ENCODE measurements at regions not wholly inside any gene's neighbourhood (a gene's known extent, or its start where the extent isn't known, plus 50 kb on each side); places are given as distances from the start of the nearest gene placed in this dataset.
"Not testable (repeated sequence)": the region's sequence is repeated elsewhere in the genome, so short reads cannot be mapped to it uniquely, and the experiment has no call there.

DNA sequence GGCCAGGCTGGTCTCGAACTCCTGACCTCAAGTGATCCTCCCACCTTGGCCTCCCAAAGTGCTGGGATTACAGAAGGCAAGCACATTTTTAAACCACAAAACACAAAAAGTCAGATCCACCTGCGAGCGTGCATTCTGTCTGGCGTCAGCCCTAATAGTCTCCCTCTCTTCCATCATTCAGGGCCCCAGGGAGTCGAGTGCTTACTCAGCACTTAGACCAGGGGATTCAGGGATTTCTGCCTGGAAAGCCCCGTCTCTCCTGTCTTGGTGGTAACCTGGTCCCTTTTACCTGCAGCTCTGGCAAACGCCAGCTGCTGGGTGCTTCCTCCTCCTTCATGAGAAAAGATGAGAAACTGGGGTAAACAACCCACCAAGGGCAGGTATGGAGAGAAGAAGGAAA, 443.1 kb downstream of the SOX9 start:
- DNase-seq, result no peak

DNA sequence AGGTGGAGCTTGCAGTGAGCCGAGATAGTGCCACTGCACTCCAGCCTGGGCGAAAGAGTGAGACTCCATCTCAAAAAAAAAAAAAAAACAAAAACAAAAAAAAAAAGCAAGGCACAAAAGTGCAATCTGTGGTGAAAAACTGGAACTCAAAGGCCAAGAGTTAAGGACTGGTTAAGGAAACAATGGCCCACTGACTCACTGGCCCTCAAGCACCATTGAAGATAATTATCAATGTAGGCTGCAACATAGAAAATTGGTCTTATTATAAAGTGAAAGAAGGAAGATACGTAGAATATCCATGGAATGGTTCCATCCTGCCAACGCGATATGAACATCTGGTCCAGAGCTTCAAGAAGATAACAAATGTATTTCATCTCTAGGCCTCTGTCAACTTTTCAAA, 444.2 kb downstream of the SOX9 start:
- DNase-seq, result no peak

- no peak for DNase-seq
These were observed 444.9 kb downstream of the SOX9 start for GRCh38 chr17:72565758-72566157.

- no peak for DNase-seq
These were observed 446.1 kb downstream of the SOX9 start for GRCh38 chr17:72566671-72567484.

DNA sequence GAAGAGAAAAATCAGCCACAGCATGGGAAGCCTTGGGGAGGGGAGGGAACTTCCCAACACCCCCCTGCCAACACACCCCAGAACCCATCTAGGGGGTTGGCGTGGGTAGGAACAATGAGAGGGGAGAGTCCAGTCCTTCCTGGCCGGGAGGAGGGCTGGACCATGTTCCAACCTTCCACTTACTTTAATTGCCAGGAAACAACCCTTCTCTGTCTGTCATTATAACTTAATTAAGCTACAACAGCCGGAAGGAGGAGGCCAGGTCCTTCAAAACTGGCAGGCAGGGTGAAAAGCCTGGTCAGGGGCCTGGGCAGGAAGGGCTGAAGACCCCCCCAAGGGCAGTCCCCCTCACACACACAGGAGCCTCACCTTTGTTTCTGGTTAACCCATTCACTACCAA, 447.0 kb downstream of the SOX9 start:
- no peak for DNase-seq

DNA sequence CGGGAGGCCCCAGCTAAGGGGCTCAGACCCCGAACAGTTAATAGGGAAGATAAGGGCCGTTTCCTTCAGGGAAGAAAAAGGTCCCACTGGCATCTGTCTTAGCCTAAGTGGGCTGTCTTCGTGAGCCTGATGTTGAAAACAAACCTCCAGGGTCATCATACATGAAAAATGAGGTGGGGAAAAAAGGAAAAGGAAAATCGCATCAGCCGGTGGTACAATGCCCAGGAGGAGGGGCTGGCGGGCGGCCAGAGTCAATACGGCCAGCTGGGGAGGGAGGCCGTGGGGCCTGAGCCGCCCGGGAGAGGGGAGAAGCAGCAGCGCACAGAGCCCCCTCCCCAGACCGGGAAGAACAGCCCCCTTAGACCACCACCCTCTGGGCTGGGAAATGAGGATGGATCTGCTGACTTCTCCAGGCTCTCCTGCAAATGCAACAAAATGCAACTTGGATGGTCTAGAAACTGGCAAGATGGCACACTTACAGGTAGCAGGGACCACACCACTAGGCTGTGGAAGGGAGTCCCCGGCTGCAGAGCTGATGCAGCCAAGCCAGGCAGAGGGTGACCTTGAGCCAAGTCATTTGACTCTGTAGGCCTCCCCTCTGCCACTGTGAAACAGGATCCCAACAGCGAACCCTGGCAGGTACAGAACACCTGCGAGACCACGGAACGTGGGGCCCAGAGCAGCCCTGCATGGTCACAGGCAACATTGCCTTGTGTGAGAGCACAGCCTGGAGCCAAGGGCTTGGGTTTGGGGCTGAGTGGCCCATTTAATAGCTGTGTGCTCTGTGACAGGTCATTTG, 448.5 kb downstream of the SOX9 start:
- DNase-seq, result no peak

- no peak for DNase-seq
These were observed 451.1 kb downstream of the SOX9 start for GRCh38 chr17:72571813-72572396.

- DNase-seq, result no peak
These were observed 452.0 kb downstream of the SOX9 start for GRCh38 chr17:72572604-72573491.

DNA sequence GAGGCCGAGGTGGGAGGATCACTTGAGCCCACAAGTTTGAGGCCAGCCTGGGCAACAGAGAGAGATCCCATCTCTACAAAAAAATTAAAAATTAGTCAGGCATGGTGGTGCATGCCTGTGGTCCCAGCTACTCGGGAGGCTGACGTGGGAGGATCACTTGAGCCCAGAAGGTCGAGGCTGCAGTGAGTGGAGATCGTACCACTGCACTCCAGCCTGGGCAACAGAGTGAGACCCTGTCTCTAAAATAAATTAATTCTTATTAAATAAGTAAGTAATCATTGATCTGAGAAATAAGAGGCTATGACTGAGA, 452.6 kb downstream of the SOX9 start:
- DNase-seq, result not testable (repeated sequence)

- no peak for DNase-seq
These were observed 454.1 kb downstream of the SOX9 start for GRCh38 chr17:72574675-72575510.

DNA sequence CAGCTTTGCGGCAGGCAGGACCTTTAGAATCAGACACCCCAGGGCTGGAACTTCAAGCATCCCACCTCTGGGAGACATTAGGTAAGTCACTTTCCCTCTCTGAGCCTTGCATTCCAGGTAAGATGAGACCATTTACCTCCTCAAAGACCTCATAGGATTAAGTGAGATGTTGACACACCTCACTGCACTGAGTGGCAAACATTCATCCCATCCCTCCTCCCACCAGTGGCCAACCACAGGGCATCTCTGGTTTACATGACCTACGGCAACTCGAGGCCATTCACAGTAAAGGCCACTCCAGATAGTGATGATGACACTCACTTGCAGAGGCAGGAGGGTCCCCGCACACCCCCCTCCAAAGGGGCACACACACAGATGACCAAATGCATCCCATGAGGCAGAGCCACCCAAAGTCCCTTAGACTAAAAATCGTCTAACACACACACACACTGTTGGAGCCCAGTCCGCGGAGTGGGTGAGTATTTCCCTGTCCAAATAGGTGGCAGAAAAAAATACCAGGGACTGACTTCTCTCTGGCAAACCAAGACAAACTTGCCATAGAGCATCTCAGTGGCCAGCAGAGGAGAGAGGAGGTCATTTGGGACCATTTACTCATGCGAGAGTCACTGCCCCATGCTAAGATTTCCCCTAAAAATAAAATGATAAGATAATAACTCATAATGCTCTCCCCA, 454.9 kb downstream of the SOX9 start:
- DNase-seq, result no peak

DNA sequence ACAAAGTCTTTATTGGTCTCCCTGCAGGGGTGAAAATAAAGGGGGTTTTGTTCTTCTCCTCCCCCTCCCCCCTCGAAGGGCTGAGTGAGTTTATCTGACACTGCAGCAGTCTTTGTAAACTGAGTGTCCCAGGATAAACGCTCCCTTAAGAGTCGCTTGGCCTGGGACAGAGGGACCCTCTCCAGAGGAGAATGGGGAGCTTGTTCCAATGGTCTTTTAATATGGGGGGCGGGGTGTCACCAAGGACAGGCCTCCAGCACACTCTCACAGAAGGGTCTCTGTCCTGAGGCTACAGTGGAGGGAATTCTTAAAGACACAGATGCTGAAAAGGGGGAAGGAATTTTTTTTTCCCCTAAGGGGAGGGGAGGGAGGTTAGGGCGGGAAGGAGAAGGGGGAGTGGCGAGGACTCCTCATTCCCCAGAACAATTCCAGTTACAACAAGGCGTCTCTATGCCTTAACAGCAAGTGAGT, 455.5 kb downstream of the SOX9 start:
- no peak for DNase-seq

DNA sequence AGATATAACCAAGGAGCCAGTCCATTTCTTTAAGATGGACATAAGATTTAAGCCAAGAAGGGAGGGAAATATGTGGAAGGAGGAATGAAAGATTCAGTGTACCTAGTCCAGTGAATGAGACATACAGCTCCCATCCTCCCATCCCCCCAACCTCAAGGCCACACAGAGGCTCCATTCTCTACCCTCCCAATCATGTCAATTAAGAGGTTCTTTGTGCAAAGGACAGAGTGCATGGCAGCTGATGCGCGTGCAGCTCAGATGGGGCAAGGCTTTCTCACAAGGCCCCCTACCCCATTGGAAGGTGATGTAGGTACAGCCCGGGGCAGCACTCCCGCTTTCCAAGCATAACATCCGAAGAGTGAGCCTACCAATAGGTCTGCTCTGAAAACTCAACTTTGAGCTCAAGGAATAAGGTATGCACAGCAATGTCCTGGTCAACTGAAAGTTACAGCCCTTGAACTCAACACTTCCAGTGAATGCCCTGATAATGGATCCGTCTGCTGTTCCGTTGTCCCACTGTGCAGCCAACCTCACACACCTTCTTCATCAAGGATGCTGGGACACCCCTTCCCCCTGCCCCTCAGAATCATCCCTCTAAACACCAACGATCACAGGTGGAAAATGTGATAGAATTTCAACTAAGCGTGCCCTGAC, 458.1 kb downstream of the SOX9 start:
- DNase-seq, result no peak

DNA sequence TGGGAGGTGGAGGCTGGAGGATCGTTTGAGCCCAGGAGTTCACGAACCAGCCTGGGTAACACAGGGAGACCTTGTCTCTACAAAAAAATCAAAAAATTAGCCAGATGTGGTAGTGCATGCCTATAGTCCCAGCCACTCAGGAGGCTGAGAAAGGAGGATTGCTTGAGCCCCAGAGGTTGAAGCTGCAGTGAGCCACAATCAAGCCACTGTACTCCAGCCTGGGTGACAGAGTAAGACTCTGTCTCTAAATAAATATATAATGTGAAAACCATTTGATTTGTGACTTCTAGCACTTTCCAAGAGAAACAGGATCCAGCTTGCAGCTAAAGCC, 459.1 kb downstream of the SOX9 start:
- no peak for DNase-seq

DNA sequence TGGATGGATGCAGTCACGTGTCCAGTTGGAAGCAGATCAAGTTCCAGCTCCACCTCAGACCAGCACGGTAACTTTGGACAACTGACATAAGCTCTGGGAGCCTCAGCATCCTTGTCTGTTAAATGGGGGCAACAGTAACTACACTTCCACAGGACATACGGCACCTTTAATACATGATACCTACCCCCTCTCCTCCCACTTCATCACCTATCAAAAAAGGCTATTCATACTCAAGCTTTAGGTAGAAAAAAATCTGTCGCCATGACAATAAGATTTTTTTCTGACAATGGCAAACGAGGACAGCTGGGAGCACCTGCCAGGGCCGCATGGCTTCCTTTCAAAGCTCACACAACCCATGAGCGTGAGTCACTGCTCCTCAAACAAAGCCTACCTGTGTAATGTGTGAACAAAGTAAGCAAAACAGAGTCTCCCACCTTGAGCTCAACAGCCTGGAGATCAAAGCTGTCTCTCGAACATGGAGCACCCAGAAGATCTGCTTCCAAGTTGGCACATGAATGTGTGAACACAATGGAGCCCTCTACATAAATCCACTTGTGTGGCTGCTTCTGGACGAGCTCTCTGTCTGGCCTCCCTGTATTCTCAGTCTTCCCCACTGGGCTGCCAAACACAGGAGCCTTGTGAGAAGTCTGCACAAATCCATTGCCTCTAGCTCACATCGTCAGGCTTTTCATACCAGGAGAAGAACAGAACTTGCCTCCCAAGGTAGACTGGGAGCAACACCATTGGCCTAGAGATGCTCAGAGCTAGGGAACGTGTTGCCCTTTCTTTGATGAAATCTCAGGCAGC, 459.7 kb downstream of the SOX9 start:
- DNase-seq, result no peak

- DNase-seq, result no peak
These were observed 466.3 kb downstream of the SOX9 start for GRCh38 chr17:72587156-72587555.

- no peak for DNase-seq
These were observed 467.1 kb downstream of the SOX9 start for GRCh38 chr17:72587773-72588511.

GRCh38 chr17:72588561-72588960, 467.7 kb downstream of the SOX9 start:
- no peak for DNase-seq

DNA sequence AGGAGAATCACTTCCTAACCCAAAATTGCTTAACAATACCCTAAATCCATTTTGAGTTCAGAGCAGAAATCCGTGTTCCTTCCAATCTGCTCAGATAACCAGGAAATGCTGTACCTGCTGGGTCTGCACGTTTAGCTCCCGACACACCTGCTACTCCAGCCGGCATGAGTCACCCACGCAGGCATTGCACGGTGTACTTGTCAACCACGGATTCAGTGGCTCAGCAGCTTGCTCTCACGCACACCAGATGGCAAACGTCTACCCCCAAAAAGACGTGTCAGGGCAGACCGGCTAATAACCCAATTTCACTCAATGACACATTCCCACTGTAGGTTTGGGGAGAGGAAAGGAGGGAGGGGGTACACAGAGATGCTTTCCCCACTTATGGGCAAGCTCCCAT, 468.1 kb downstream of the SOX9 start:
- no peak for DNase-seq

Measured in hindlimb muscle (tissue), 1 donor.